ENCODE measurements at regions not wholly inside any gene's neighbourhood (a gene's known extent, or its start where the extent isn't known, plus 50 kb on each side); places are given as distances from the start of the nearest gene placed in this dataset.

DNA sequence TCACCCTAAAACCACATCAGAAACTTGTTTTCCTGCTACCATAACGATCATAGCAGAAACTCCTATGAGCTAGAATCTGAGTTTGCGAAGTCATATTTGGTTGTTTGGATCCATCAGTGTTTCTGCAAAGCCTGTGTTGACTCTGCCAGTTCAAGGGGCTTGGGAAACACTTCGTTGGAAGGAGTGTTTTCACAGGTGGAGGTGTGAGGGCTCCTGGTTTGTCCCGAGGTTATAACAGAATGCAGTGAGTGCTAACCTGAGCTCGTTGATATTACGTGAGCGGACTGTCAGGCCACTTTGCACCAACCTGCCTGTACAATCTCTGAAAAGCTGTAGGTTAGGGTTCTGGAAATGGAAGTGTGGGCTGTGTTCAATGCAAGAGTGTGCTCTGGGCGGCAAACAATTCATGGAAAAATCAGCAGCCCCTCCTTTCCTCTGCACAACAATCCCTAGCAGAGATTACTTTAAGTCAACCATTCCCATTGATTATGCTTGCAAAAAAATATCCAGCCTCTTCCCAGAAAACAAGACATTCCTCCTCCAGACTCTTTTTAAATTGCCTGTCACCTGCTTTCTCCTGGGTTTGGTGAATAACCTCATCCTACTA lies 622.0 kb downstream of the TYW1 start:
- ATAC-seq (peak in 3 of 4 donors; percentile 36 to 52 (median 43)), DNase-seq (no peak)
- 50 to 57% (median 54%) methylated on average over 8 of the region's 8 CpGs for WGBS, 4 donors

GRCh38 chr7:67619175-67619574 lies 622.5 kb downstream of the TYW1 start:
- Histone ChIP-seq H3K36me3 (no peaks in the 10 kb centered on the region), H3K4me1 (peaks cover 0 to 19% (median 5%) of the 10 kb centered on the region in 12 donors), H3K27me3 (peaks cover 0 to 29% (median 0%) of the 10 kb centered on the region in 9 donors), H3K9me3 (no peaks in the 10 kb centered on the region), H3K27ac (peak overlapping the region in 10 of 12 donors; percentile 2 to 70 (median 54)), H3K4me3 (peak overlapping the region in 3 of 12 donors; percentile 7 to 18 (median 7))
- ATAC-seq, result peak in 3 of 4 donors; percentile 24 to 69 (median 67)
- no peak for TF ChIP-seq POLR2A (IDR thresholded peaks at IDR 0.05)
- TF ChIP-seq, protein P1, sequence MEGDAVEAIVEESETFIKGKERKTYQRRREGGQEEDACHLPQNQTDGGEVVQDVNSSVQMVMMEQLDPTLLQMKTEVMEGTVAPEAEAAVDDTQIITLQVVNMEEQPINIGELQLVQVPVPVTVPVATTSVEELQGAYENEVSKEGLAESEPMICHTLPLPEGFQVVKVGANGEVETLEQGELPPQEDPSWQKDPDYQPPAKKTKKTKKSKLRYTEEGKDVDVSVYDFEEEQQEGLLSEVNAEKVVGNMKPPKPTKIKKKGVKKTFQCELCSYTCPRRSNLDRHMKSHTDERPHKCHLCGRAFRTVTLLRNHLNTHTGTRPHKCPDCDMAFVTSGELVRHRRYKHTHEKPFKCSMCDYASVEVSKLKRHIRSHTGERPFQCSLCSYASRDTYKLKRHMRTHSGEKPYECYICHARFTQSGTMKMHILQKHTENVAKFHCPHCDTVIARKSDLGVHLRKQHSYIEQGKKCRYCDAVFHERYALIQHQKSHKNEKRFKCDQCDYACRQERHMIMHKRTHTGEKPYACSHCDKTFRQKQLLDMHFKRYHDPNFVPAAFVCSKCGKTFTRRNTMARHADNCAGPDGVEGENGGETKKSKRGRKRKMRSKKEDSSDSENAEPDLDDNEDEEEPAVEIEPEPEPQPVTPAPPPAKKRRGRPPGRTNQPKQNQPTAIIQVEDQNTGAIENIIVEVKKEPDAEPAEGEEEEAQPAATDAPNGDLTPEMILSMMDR (IDR thresholded peaks at IDR 0.05), result peak in 2 of 12 donors; percentile 8 to 20
- peak in 4 of 5 donors; percentile 19 to 39 (median 38) for DNase-seq
- WGBS, 4 donors, result 9 to 11% (median 10%) methylated on average over 11 of the region's 11 CpGs
- intact Hi-C loops (cut with DNase I), result loop anchor here in 5 of 10 donors (2.0 to 10.0 kb wide), 4 partner anchors 102 to 244 kb away; no protein-coding TSS in a partner anchor

More for the DNA sequence above, 622.0 kb downstream of the TYW1 start:
- Histone ChIP-seq H3K27ac (peak overlapping the region in 9 of 12 donors; percentile 2 to 70 (median 57)), H3K4me1 (peaks cover 0 to 19% (median 5%) of the 10 kb centered on the region in 12 donors), H3K27me3 (peaks cover 0 to 24% (median 0%) of the 10 kb centered on the region in 9 donors), H3K9me3 (no peaks in the 10 kb centered on the region), H3K36me3 (no peaks in the 10 kb centered on the region), H3K4me3 (peak overlapping the region in 2 of 12 donors; percentile 7 to 18)
- TF ChIP-seq POLR2A (IDR thresholded peaks at IDR 0.05), result no peak
- TF ChIP-seq, protein P1 (IDR thresholded peaks at IDR 0.05), result no peak
- intact Hi-C loops (cut with DNase I), result loop anchor here in 5 of 10 donors (2.0 to 10.0 kb wide), 4 partner anchors 101 to 244 kb away; no protein-coding TSS in a partner anchor

GRCh38 chr7:67620216-67620933 lies 623.7 kb downstream of the TYW1 start:
- no peaks in the 10 kb centered on the region for H3K9me3 ChIP-seq
- H3K36me3 ChIP-seq, result no peaks in the 10 kb centered on the region
- WGBS, 4 donors, result 86 to 91% (median 89%) methylated on average over 12 of the region's 12 CpGs
- H3K4me3 ChIP-seq, result no peak overlapping the region
- DNase-seq, result no peak
- ATAC-seq, result no peak
- intact Hi-C loops (cut with DNase I), result loop anchor here in 5 of 10 donors (5.0 to 10.0 kb wide), 4 partner anchors 64 to 554 kb away; no protein-coding TSS in a partner anchor
- H3K27ac ChIP-seq, result peak overlapping the region in 4 of 12 donors; percentile 51 to 70 (median 66)
- H3K27me3 ChIP-seq, result peaks cover 0 to 32% (median 0%) of the 10 kb centered on the region in 9 donors
- TF ChIP-seq, protein P1 (IDR thresholded peaks at IDR 0.05), result no peak
- TF ChIP-seq POLR2A (IDR thresholded peaks at IDR 0.05), result no peak
- peaks cover 0 to 19% (median 8%) of the 10 kb centered on the region in 12 donors for H3K4me1 ChIP-seq

DNA sequence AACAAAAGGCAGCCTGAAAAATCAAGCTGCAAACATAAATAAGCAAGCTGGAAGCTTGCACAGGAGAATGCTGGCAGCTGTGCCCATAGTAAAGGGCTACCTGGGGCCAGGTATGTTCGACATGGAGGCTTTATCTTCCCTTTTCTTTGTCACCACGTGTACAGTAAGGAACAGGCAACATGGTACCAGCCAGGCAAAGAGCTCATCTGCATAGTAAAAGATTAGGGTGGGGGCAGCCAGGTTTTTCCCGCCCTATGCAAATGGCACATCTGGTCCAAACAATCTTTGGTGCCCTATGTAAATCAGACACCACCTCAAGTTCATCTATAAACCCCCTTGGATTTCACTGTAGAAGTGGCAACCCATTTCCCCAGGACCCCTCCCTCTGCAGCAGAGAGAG lies 625.1 kb downstream of the TYW1 start:
- DNase-seq (no peak), ATAC-seq (no peak)
- Histone ChIP-seq H3K4me1 (peaks cover 0 to 19% (median 8%) of the 10 kb centered on the region in 12 donors), H3K4me3 (no peak overlapping the region), H3K36me3 (no peaks in the 10 kb centered on the region), H3K27me3 (peaks cover 0 to 32% (median 0%) of the 10 kb centered on the region in 9 donors), H3K27ac (no peak overlapping the region), H3K9me3 (no peaks in the 10 kb centered on the region)
- 55 to 63% (median 59%) methylated on average over 3 of the region's 3 CpGs for WGBS, 4 donors
- intact Hi-C loops (cut with DNase I), result loop anchor here in 5 of 10 donors (5.0 to 10.0 kb wide), 4 partner anchors 63 to 553 kb away; no protein-coding TSS in a partner anchor
- TF ChIP-seq, protein P1 (IDR thresholded peaks at IDR 0.05), result no peak
- no peak for TF ChIP-seq POLR2A (IDR thresholded peaks at IDR 0.05)
